H54 (cell line): ENCODE measurements at regions not wholly inside any gene's neighbourhood (a gene's known extent, or its start where the extent isn't known, plus 50 kb on each side); places are given as distances from the start of the nearest gene placed in this dataset.
A peak's percentile ranks its signal among the peaks of the same experiment; 100 is the strongest.

ENCODE experiments used
- DNase-seq: peaks from one replicate; pipeline ENCODE4 v3.0.0; 2011; ENCODE audit warnings: low spot score, mixed read lengths; ENCODE audit not compliant: insufficient read length
- FAIRE-seq: peaks from 3 replicates; lab custom pipeline; 2011; peaks lifted over from hg19 to GRCh38; lab: Jason Lieb, UNC
- POLR2A ChIP-seq: IDR thresholded peaks from 2 replicates; pipeline ENCODE4 v1.6.1; 2011; ENCODE audit warnings: low read depth, mild to moderate bottlenecking, low read length

- no peak for TF ChIP-seq POLR2A
- FAIRE-seq (no peak), DNase-seq (no peak)
Measured at GRCh38 chr2:223439786-223440185, 162.4 kb downstream of the SCG2 start.

GRCh38 chr2:223442847-223443246 lies 159.3 kb downstream of the SCG2 start:
- FAIRE-seq: no peak
- no peak for DNase-seq

GRCh38 chr2:223450246-223450645 lies 151.9 kb downstream of the SCG2 start:
- FAIRE-seq (no peak), DNase-seq (no peak)
- no peak for TF ChIP-seq POLR2A

More at GRCh38 chr2:223442847-223443246, 159.3 kb downstream of the SCG2 start:
- TF ChIP-seq POLR2A: no peak

DNA sequence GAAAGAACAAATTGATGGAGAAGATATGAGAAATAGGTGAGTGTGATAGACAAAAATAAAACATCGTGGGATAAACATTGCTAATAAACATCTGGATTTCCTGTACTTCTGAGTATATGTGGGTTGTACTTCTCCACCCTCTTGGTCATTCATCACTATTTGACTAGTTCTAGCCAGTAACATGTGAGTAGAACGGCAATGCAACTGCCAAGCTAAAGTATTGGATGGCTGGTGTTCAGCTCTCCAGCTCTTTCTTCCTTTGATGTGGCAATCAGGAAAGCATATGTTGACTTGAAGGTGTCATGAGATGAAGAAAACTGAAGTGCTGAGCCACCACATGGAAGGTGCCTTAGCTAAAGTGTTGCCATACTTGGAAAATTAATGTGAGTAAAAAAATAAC lies 144.9 kb downstream of the SCG2 start:
- no peak for TF ChIP-seq POLR2A
- FAIRE-seq: no peak
- DNase-seq: no peak

DNA sequence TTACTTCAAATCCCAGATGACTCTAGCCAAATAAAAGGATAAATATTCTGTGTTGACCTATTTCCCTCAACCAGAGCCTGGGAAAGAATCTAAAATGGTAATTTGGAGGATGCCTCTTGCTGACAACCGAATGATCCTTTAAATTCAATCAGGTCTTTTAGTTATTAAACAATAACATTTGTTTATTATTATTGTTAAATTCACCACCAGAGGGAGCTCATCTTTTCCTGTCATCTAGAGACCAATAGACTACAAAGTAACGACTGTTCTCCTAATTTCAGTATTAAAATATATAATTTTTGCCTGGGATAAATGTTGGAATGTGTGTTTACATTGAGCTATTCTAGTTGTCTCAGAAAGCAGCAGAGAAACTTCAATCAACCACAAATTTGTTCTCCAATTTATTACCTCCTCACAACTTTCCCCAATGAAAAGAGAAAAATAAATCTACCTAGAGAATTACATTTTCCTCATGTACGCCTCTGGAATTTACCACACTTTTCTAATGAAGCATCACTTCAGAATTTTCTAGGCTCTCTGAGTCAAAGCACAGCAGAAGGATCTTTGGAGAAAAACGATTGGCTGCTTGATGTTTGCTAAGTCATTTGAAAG lies 142.7 kb downstream of the SCG2 start:
- FAIRE-seq: no peak
- no peak for TF ChIP-seq POLR2A
- DNase-seq: no peak

DNA sequence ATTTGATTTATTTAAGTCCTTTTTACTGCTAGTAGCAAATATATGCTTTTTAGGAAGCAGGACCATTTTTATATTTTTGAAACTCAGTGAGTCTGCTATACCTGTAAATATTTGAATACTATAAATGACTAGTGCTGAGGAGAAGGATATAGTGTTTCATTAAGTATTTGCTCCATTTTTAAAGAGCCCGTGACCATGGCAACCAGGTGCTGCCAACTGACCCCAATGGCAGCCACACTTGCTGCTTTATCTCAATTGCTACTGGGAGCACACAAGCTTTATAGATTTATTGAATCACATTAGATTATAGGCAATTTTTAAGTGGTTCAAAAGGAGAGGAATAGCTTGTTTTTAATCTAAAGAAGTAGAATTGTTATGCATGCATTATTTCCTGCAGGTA lies 142.0 kb downstream of the SCG2 start:
- no peak for DNase-seq
- TF ChIP-seq POLR2A: no peak
- FAIRE-seq: no peak

- no peak for TF ChIP-seq POLR2A
- FAIRE-seq (peak; percentile 30), DNase-seq (peak; percentile 8)
Measured at GRCh38 chr2:223460774-223461211, 141.4 kb downstream of the SCG2 start.

GRCh38 chr2:223464071-223464470 lies 138.1 kb downstream of the SCG2 start:
- DNase-seq (no peak), FAIRE-seq (no peak)
- TF ChIP-seq POLR2A: no peak

GRCh38 chr2:223465793-223466192 lies 136.4 kb downstream of the SCG2 start:
- peak; percentile 94 for FAIRE-seq
- no peak for TF ChIP-seq POLR2A
- peak; percentile 45 for DNase-seq

- FAIRE-seq (no peak), DNase-seq (no peak)
- no peak for TF ChIP-seq POLR2A
Measured at GRCh38 chr2:223467196-223467595, 135.0 kb downstream of the SCG2 start.

- TF ChIP-seq POLR2A: no peak
- peak; percentile 42 for DNase-seq
- FAIRE-seq: peak; percentile 65
Measured at GRCh38 chr2:223469270-223470046, 132.7 kb downstream of the SCG2 start.

DNA sequence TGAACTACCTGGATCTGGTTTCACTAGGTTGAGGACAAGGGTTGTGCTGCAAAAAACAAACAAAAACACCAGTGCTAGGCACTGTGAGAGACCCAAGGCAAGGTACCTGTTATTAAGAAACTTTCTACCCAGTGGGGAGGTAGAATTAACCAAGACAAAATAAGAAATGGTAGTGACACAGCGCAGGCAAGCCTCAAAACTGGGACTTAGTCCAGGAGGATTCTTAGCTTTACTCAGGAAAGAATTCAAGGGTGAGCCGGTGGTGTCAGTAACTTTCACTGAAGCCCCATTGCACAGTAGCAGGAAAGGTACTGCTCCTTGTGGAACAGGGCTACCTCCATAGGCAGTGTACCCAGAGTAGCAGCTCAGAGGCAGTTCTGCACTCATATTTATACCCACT lies 131.6 kb downstream of the SCG2 start:
- FAIRE-seq (no peak), DNase-seq (no peak)
- TF ChIP-seq POLR2A: no peak

GRCh38 chr2:223472771-223473170 lies 129.4 kb downstream of the SCG2 start:
- TF ChIP-seq POLR2A: no peak
- DNase-seq (no peak), FAIRE-seq (no peak)

- DNase-seq: no peak
- TF ChIP-seq POLR2A: no peak
- FAIRE-seq: no peak
Measured at GRCh38 chr2:223474893-223475292, 127.3 kb downstream of the SCG2 start.

GRCh38 chr2:223475901-223476300 lies 126.3 kb downstream of the SCG2 start:
- FAIRE-seq: no peak
- no peak for DNase-seq

More at GRCh38 chr2:223475901-223476300, 126.3 kb downstream of the SCG2 start:
- TF ChIP-seq POLR2A: no peak
